ENCODE measurements at regions not wholly inside any gene's neighbourhood (a gene's known extent, or its start where the extent isn't known, plus 50 kb on each side); places are given as distances from the start of the nearest gene placed in this dataset.

DNA sequence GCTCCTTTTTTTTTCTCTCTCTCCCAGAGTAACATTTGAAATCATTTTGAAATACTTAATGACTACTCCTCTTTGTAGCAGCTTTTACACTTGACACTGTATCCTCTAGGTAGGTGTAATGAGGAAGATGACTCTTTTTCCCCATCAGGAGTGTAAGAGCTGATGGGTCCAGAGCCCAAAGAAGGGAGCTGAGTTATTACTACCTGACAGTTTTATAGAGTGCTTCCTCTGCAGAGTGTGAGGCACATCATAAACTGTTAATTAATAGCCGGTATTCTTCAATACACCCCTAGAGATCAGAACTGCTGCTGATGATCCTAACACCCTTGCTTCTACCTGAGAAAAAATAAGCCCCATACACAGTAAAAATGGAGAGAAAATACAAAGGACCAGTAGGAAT is 279.8 kb upstream of the SEMA3A start:
- DNase-seq = no peak

DNA sequence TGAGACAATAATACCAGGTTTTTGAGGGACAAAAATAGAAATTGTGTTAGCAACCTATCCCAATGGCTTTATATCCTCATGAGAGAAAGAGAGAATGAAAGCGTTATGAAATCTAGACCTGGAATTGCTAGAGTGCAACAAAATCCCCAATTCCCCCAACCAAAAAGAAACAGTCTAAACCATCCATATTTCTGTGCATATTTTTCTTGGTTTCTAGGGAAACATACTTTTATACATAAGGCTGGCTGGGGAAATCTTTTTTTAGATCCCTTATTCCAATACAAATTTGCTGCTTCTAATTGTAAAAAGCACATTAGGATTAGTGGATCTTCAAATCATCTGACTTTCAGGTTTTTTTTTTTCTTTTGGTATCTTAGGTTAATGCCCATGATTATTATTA is 277.0 kb upstream of the SEMA3A start:
- no peak for DNase-seq

DNA sequence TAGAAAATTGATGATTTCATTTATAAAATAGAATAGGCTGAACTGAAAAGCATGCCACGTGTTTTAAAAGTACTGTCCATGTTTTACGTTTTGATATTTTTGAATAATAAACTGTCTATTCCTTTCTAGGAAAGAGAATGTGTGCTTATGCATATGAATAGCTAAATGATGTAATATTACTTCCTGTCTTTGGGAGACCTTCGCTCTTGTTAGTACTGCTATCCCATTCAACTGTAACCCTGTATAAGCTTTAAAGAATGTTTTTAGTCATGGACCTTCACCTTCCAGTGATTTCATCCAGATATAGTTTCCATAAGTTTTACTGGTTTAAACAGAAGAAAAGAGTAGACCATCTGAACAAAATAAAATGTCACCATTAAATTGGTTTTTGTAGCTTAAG is 274.4 kb upstream of the SEMA3A start:
- DNase-seq = no peak

DNA sequence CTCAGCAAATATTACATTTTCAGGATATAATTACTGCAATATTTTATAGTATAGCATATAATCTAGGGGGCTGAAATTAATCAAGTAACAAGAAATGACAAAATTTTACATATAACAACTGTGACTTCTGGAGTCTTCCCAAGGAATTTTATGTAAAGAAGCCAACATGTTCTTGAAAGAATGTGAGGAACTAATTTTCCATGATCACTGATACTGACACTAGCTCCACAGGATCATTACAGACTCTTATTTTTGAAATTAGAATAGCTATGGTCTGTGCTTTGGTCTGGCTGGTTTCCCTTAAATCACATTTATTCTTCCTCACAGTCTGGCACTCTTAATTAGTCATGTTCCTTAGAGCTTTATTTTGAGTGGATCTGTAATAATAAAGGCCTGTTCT is 267.7 kb upstream of the SEMA3A start:
- no peak for DNase-seq

DNA sequence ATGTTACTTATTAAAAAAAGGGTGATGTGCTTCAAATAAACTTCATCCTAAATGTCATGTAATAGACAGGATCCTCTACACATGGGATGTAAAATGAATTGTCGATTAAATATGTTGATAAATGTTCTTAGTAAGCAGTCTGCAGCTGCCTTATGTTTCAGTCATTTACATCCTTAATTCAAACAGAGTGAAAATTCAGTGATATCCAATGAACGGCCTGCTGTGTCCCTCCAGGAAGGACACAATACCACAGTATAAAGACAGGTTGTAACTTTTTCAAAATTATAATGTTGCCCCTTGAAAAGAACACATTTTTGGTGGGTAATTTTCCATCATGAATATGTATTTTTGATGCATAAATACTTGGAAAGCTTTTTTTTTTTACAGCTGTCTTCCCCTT is 266.5 kb upstream of the SEMA3A start:
- DNase-seq = no peak

DNA sequence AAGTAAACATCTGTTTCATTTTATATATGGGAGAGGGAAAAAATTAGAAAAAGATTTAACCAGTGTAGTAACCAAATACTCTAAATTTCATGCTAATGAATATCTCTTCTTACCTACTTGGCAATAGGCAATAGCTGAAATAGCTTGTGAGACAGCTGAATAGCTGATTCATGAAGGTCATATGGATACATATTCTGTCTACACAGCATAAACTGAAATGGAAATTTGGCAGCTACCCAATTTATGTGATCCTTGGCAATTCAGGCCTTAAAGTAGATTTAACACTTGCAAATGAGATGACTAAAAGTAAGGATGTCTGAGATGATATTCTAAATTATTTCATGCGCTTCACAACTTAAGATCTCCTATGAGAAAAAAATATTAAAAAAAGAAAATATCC is 261.2 kb upstream of the SEMA3A start:
- peak; percentile 79 for DNase-seq

DNA sequence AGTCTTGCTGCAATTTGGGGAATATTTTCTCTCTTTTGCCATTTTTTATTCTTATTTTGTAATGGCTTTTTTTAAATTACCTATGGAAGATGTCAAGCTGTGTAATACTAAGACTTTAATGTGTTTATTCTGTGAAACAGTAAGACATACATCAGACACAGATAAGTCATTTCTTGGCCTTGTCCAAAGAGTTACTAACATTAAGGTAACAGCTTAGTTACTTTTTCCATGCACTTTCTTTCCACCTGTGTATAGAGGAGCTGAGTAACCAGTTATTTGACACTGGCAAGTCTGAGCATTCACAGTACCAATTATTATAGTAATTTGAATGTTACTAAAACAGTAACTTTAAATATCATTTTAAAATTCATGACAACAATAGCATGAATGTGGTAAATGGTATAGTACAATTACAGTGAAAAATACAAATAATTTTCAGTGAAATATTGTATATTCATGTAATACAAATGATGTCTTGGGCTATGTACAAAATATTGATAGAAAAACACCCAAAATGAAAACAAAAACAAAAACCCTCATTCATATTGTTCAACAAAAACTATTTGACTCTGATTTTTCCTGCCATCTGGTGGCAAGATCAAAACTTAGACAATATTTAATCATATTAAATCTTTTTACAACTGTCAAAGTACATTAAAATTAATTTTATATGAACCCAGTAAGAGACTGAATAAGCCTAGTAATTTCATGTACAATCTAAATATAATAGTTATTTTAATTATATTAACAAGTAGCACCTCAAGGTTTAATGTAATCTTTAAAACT is 259.8 kb upstream of the SEMA3A start:
- DNase-seq = no peak

DNA sequence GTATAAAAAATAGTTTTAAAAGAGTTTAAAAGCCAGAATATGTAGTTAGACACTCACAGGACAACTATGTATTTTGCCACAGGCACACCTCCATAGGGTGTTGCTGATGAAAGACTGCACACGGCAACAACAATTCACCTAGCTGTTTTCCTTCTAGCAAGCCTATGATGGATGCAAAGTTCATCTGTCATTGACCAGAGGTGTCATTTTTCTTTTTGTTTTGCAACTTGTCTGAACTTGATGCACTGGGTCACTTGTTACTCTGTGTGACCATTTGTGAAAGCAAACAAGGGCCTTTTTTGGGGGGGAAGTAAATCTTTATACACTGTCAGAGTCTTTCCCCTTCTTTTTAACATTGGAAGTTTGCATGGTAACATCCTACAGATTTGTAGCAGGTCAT is 258.0 kb upstream of the SEMA3A start:
- DNase-seq = no peak

DNA sequence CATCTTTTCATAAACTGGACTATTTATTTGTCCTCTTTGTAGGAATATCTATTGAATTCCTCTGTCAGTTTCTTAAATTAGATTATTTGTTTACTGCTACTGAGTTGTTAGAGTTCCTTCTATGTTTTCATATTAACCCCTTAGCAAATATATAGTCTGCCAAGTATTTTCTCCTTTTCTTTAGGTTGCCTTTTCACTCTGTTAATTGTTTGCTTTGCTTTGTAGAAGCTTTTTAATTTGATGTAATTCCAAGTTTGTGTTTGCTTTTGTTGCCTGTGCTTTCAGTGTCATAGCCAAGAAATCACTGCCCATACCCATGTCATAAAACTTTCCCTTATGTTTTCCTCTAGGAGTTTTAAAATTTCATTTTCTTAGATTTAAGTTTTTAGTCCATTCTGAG is 256.2 kb upstream of the SEMA3A start:
- DNase-seq = no peak

DNA sequence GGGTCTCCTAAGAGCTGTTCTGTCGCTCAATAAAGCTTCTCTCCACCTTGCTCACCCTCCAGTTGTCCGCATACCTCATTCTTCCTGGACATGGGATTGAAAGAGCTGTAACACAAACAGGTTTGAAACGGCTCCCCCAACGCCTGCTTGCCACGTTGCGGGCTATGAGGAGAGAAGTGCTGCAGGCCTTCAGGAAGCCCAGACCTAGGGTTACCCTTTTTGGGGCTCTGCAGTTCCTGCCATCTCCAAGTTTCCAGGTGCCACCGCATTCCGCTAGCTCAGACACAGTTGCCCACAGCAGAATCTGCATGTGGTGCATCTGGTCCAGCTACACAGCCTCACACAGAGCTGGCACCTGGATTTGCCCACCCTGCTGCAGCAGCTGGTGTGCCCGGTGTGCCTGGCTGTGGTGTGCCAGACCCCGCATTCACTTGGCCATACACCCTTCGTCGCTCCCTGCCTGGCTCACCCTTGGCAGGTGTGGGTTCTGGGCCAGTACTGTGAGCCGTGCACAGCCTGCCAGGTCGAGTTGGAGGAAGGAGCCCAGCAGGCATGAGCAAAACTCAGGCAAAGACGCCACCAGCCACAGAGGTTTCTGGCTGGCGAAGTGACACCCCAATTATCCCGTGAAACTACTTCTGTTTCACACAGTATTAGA is 253.2 kb upstream of the SEMA3A start:
- no peak for DNase-seq

DNA sequence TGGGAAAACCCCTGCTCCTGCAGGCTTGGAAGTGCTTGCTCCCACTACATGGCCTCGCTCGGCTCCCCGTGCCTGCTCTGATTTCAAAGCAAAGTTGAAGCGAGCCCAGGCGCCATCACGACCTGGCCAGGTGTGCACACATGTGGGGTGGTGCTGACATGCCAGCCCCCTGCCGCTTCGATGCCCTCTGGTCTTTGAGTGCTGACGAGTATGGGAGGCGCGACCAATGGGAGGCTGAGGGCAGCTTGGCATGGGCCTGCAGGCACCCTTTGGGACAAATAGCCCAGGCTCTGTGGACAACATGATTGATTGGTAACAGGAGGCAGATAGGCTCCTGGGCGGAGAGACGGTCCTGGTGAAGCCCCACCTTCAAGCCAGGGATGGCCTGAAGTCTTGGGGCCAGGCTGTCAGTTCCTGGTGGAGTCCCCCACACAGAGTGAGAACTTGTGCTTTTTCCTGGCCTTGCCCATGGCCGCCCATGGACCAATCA is 252.4 kb upstream of the SEMA3A start:
- DNase-seq = no peak

DNA sequence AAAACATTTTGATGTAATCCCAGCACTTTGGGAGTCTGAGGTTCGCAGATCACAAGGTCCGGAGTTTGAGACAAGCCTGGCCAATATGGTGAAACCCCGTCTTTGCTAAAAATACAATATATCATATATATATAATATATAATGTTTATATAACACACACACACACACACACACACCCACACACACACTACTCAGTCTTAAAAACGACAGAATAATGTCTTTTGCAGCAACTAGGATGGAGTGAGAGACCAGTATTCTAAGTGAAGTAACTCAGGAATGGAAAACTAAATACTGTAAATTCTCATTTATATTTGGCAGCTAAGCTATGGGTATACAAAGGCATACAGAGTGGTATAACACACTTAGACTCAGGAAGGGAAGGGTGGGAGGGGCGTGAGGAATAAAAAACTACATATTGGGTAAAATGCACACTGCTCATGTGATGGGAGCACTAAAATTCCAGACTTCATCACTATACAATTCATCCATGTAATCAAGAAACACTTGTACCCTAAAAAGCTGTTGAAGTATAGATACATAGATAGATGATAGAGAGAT is 231.2 kb upstream of the SEMA3A start:
- DNase-seq = no peak

DNA sequence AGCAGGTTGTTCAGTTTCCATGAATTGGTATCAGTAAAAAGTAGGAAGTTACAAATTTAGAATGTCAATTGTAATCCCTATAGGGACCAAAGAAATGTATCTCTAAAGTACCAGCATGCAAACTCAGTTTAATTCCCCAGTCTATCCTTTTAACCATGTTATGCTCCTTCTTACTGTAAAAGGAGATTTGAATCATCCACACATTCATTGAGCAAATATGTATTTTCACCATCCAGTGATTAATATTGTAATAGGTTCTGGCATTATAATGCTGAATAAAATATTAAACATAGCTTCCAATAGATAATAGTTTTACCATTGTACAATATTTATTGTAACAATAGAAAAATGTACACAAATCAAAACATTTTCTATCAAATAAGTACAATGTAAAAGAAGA is 228.2 kb upstream of the SEMA3A start:
- no peak for DNase-seq

DNA sequence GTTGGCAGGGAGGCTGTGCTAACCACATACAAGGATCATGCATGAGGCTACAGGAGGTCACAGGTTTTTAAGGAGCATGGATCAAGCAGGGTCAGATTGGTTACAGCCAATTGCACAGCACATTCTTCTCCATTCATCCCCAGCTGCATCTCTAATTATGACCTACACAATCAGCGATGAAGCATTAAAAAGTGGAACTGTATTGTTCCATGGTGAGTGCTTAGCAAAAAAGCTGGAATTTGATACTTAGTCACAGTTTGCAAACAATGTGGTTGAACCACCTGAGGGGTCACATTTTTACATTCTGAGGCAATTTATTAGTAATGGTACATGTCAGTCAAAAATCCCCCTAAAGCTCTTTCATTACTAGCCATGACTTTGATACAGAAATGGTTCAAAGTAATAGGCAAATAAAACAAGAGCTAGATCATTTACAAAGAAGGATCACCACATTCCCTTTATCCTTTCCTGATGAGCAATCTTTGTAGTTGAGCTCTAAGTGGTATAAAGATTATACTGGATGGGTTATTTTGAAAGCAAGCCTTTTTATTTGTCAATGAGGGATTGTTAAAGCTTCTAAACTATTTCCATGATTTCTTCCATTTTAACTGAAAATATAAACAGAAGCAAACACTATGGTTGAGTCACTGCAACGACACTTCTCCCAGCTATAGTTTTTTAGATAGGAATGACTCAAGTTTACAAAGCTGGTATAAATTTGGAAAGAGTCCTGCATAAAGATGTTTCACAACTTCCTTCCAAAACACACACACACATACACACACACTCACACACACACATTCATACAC is 217.8 kb upstream of the SEMA3A start:
- peak; percentile 69 for DNase-seq

DNA sequence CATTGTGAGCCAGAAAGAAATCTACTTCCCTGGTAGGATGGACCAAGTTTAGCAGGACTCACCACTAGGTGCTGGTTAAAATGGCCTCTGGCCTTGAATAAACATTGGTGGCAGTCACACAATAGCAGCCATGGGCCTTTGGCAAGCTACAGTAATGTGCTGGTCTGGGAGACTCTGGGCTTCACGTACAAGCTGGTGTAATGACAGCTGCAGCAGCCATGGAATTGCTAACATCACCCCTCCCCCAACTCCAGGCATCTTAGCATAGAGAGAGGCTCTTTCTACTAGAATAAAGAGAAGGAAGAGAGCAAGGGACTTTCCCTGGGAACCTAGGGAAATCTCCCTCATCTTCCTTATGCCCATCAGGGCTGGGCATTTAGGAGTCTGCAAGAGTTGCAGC is 205.1 kb upstream of the SEMA3A start:
- peak; percentile 12 for DNase-seq

DNA sequence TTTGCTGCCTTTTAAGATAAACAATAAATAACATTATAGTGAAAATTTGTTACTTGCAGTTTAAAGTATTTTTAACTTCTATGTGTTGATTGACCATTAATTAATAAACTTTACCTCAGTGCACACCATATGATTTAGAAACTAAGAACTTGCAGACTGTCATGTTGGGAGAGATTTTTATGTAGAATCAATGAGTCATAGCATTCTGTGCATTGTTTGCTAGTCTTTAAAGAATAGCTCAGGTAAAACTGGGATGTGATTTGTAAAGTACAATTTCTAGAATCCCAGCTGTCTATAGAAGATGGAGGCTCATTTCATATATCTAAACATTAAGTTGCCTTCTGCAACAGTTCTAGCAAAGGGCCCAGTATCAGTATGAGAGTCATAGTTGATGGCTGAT is 199.6 kb upstream of the SEMA3A start:
- no peak for DNase-seq

DNA sequence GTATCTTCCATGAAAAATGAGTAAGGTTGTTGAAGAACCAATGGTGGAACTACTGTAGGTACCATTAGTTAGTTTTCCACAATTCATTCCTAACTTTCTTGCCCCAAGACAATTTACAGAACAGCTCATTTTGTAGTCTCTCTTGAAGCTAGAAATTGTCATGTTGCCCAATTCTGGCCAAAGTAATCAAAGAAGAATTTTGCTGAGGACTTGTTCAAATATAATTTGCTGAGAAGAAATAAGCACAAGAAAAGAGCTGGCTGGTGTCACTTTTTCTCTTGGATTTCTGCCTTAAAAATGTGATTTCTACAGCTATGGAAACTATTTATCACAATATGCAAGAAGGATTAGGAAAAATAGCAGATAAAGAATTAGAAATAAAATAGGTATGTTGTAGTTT is 199.2 kb upstream of the SEMA3A start:
- no peak for DNase-seq

DNA sequence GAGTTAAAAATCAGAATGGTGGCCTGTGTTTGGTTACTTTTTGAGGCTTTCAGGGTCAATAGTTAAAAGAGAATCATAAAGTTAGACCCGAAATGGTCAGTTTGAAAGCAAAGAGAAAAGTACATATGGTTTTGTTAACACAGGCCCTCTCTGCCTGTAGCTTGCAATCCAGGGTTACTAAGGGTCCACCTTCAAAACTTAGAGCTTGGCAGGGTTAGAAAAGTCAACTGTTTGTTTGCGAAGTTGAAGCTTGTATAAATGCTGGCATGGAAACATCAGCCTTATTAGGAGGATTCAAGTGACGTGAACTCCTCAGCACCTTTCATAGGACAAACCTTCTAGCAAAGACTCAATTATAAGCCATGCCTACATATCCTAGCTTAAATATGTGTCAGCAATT is 196.3 kb upstream of the SEMA3A start:
- DNase-seq = no peak

DNA sequence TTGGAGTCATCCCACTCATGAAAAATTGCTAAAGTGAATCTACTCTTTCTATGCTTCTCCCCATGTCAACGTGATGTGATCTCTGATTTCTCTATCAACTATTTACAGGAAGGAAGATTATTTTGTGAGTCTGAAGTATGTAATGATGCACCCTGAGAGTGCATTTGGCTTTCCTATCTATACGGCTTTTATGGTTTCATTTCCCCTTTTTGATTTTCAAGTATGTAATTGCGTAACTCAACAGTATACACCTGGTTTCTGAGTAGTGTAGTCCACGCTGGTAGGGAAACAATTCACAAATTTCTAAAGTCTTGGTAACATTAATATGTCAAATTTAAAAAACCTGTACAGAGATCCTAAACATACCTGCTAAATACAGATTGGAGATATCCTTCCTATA is 194.7 kb upstream of the SEMA3A start:
- DNase-seq = peak; percentile 13

DNA sequence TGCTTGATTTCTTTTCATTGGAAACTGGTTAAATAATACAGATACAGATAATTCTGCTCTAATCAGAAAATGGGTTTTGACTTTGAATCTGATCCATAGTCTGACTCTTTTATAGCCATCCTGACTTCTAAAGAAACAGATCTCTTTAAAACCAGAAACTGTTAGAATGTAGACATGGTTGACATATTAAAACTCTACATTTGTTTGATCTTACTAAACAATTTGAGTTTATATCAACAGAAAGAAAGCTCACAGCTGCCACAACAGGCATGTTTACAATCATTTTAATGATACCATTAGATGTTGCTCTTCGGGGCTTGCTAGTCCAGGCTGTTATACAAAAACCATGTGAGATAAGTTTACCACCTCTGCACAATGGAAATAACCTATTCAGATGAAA is 193.0 kb upstream of the SEMA3A start:
- DNase-seq = no peak

DNA sequence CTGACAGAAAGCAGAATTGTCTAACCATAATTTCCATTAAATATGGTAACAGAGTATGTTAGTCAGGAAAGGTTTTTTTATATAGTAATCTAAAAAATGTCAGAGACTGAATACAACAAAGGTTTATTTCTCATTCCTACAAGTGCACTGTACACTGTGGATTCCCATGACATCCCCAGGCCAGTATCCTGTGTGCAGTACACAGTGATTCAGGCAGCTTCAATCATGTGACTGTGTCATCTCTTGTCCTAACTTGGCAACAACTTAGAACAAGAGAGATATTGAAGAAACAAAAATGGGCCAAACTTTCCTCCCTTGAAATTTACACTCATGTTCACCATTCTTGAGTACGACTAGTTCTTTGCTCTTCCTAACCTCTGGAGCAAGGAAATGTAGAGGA is 189.8 kb upstream of the SEMA3A start:
- no peak for DNase-seq

DNA sequence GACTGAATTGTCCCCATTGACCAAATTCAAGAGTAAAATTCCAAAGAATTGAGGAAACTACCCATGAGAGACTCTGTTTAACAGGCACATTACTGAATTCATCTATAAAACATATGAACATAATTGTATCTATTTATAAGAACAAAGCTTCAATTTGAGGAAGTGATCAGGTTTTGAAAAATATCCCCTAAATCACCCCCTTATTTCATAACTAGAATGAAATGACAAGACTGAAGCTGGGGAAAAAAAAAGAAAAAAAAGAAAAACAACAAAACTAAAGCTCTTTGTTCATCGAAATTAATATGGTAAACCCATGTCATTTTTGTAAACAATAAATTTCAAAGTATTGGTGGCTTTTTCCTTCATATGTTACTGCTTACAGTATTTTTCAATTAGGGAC is 184.9 kb upstream of the SEMA3A start:
- no peak for DNase-seq

DNA sequence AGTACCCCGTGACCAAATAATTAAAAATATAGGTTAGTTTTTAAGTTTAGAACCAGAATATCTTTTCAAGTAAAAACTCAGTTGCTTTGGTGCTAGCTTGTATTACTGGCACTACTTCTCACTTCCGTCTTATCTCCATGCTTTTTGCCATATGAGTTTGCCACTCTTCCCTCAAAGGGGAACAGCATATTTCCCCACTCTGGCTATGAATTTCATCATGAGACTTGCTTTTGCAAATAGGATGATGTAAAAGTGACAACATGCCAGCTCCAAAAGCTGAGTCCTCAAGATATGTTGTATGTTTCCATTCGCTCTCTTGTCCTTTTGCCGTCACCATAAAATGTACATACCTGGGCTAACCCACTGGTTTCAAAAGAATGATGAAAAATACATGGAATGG is 178.1 kb upstream of the SEMA3A start:
- no peak for DNase-seq

Data from NCI-H2171 treated with DMSO at 0.1 percent for 48 hours (cell line).